NCI-H446 (cell line): ENCODE measurements at regions not wholly inside any gene's neighbourhood (a gene's known extent, or its start where the extent isn't known, plus 50 kb on each side); places are given as distances from the start of the nearest gene placed in this dataset.
"Not testable (repeated sequence)": the region's sequence is repeated elsewhere in the genome, so short reads cannot be mapped to it uniquely, and the experiment has no call there.

Experiments used
- DNase-seq, 2 experiments: peaks; one replicate each; lab custom pipeline; 2025; lab: John Stamatoyannopoulos, UW

GRCh38 chr7:46934198-46934825 lies 647.6 kb downstream of the TNS3 start:
- no peak for DNase-seq

GRCh38 chr7:46933596-46933995 lies 648.3 kb downstream of the TNS3 start:
- no peak for DNase-seq

GRCh38 chr7:46932676-46933424 lies 649.1 kb downstream of the TNS3 start:
- peak; percentile 28 to 70 for DNase-seq

- no peak for DNase-seq
Observed at GRCh38 chr7:46932306-46932675, 649.6 kb downstream of the TNS3 start.

- DNase-seq = no peak
Observed at GRCh38 chr7:46930366-46930765, 651.5 kb downstream of the TNS3 start.

- DNase-seq = no peak
Observed at GRCh38 chr7:46929359-46929758, 652.6 kb downstream of the TNS3 start.

- no peak for DNase-seq
Observed at GRCh38 chr7:46928719-46929118, 653.2 kb downstream of the TNS3 start.

- no peak for DNase-seq
Observed at GRCh38 chr7:46927131-46927810, 654.6 kb downstream of the TNS3 start.

- DNase-seq = no peak
Observed at GRCh38 chr7:46916581-46916980, 665.3 kb downstream of the TNS3 start.

- DNase-seq = no peak
Observed at GRCh38 chr7:46912692-46913091, 669.2 kb downstream of the TNS3 start.

GRCh38 chr7:46909601-46910051 lies 672.3 kb downstream of the TNS3 start:
- no peak for DNase-seq

GRCh38 chr7:46908770-46909169 lies 673.1 kb downstream of the TNS3 start:
- no peak for DNase-seq

GRCh38 chr7:46904523-46904922 lies 677.4 kb downstream of the TNS3 start:
- DNase-seq = not testable (repeated sequence)

GRCh38 chr7:46902463-46902862 lies 679.4 kb downstream of the TNS3 start:
- no peak for DNase-seq

- peak; percentile 2 to 20 for DNase-seq
Observed at GRCh38 chr7:46900312-46901263, 681.3 kb downstream of the TNS3 start.

GRCh38 chr7:46897381-46897780 lies 684.5 kb downstream of the TNS3 start:
- no peak for DNase-seq

GRCh38 chr7:46886669-46887374 lies 695.1 kb downstream of the TNS3 start:
- DNase-seq = no peak

GRCh38 chr7:46885167-46885566 lies 696.7 kb downstream of the TNS3 start:
- no peak for DNase-seq

GRCh38 chr7:46881507-46882127 lies 700.3 kb downstream of the TNS3 start:
- no peak for DNase-seq

GRCh38 chr7:46880508-46881196 lies 701.3 kb downstream of the TNS3 start:
- no peak for DNase-seq
